Tibial artery (tissue), 4 donors: ENCODE measurements at regions not wholly inside any gene's neighbourhood (a gene's known extent, or its start where the extent isn't known, plus 50 kb on each side); places are given as distances from the start of the nearest gene placed in this dataset.
A peak's percentile ranks its signal among the peaks of the same experiment; 100 is the strongest.
"Not testable (repeated sequence)": the region's sequence is repeated elsewhere in the genome, so short reads cannot be mapped to it uniquely, and the experiment has no call there.

ENCODE experiments used
- DNase-seq, 2 donors: peaks; one replicate each; pipeline ENCODE4 v3.0.0-alpha.2; 2019
- H3K27ac ChIP-seq, 2 donors: fragments of 200-600 bp; sonication (generic) in 1 of 2; 1 replicate in 1 of 2; 2 replicates in 1 of 2; pipeline ENCODE4 v1.5.1; 2018 to 2019; ENCODE audit warnings: mild to moderate bottlenecking in 1 of 2
- H3K27me3 ChIP-seq, 2 donors: fragments of 200-600 bp; sonication (generic) in 1 of 2; one replicate each; pipeline versions ENCODE4 v1.5.1 to v1.6.0; 2016 to 2019
- H3K36me3 ChIP-seq, 3 donors: fragments of 200-600 bp; sonication (generic) in 2 of 3; one replicate each; pipeline ENCODE4 v1.5.1; 2016 to 2019; ENCODE audit warnings: mild to moderate bottlenecking in 2 of 3
- H3K4me1 ChIP-seq, 4 donors: fragments of 200-600 bp; sonication (generic) in 2 of 4; 1 replicate in 3 of 4; 2 replicates in 1 of 4; pipeline ENCODE4 v1.5.1; 2016 to 2019
- H3K4me3 ChIP-seq, 2 donors: fragments of 200-600 bp; sonication (generic) in 1 of 2; 1 replicate in 1 of 2; 2 replicates in 1 of 2; pipeline ENCODE4 v1.5.1; 2018 to 2019; ENCODE audit warnings: mild to moderate bottlenecking in 2 of 2
- H3K9me3 ChIP-seq, 3 donors: fragments of 200-600 bp; sonication (generic) in 1 of 3; one replicate each; pipeline ENCODE4 v1.5.1; 2016 to 2019
- CTCF ChIP-seq, 2 experiments: fragments of 200-600 bp in 1 of 2; fragments of 450-650 bp in 1 of 2; IDR thresholded peaks; one replicate each; pipeline ENCODE4 v1.5.1; 2017 to 2019; ENCODE audit warnings: antibody characterized with exemption in 2 of 2, mild to moderate bottlenecking in 1 of 2, moderate library complexity in 1 of 2
- intact Hi-C: fragments of 100-400 bp; cut with DNase I; formaldehyde crosslinking; loops from one replicate; pipeline ENCODE4 v1.15.0; 2023; ENCODE audit warnings: low total_unique reads

GRCh38 chr7:65264258-65264657 is 109.4 kb upstream of the ZNF92 start:
- Histone ChIP-seq H3K27me3 (peaks cover 0 to 5% of the 10 kb centered on the region in 2 donors), H3K36me3 (no peaks in the 10 kb centered on the region), H3K4me1 (peaks cover 0 to 5% (median 3%) of the 10 kb centered on the region in 4 donors), H3K4me3 (no peak overlapping the region), H3K27ac (no peak overlapping the region), H3K9me3 (no peaks in the 10 kb centered on the region)
- no peak for TF ChIP-seq CTCF (IDR thresholded peaks at IDR 0.05)
- intact Hi-C loops = no loop called here
- DNase-seq = no peak

- intact Hi-C loops, H3K36me3 ChIP-seq, H3K4me1 ChIP-seq, H3K27me3 ChIP-seq, H3K4me3 ChIP-seq, DNase-seq, H3K9me3 ChIP-seq, H3K27ac ChIP-seq: not testable (repeated sequence)
Measured at GRCh38 chr7:65260673-65261072, 113.0 kb upstream of the ZNF92 start.

- H3K36me3 ChIP-seq, DNase-seq, H3K9me3 ChIP-seq, H3K4me3 ChIP-seq, intact Hi-C loops, H3K27me3 ChIP-seq, H3K4me1 ChIP-seq, H3K27ac ChIP-seq: not testable (repeated sequence)
Measured at GRCh38 chr7:65259864-65260525, 113.7 kb upstream of the ZNF92 start.

GRCh38 chr7:65254061-65254460 is 119.6 kb upstream of the ZNF92 start:
- H3K27me3 ChIP-seq = no peaks in the 10 kb centered on the region
- H3K9me3 ChIP-seq = no peaks in the 10 kb centered on the region
- no peak overlapping the region for H3K4me3 ChIP-seq
- no peak for TF ChIP-seq CTCF (IDR thresholded peaks at IDR 0.05)
- DNase-seq = no peak
- H3K36me3 ChIP-seq = no peaks in the 10 kb centered on the region
- intact Hi-C loops = no loop called here
- H3K4me1 ChIP-seq = peaks cover 0 to 11% (median 8%) of the 10 kb centered on the region in 4 donors
- H3K27ac ChIP-seq = no peak overlapping the region

- Histone ChIP-seq H3K9me3 (no peaks in the 10 kb centered on the region), H3K4me3 (peak overlapping the region; percentile 55 to 68), H3K4me1 (peaks cover 0 to 11% (median 8%) of the 10 kb centered on the region in 4 donors), H3K27ac (no peak overlapping the region), H3K27me3 (no peaks in the 10 kb centered on the region), H3K36me3 (no peaks in the 10 kb centered on the region)
- intact Hi-C loops = no loop called here
- no peak for DNase-seq
- TF ChIP-seq CTCF (IDR thresholded peaks at IDR 0.05) = no peak
Measured at GRCh38 chr7:65251851-65252620, 121.6 kb upstream of the ZNF92 start.

- no peak overlapping the region for H3K27ac ChIP-seq
- no peaks in the 10 kb centered on the region for H3K9me3 ChIP-seq
- no peak for DNase-seq
- H3K27me3 ChIP-seq = no peaks in the 10 kb centered on the region
- H3K4me1 ChIP-seq = peaks cover 0 to 11% (median 8%) of the 10 kb centered on the region in 4 donors
- no peaks in the 10 kb centered on the region for H3K36me3 ChIP-seq
- no peak overlapping the region for H3K4me3 ChIP-seq
- intact Hi-C loops = no loop called here
- no peak for TF ChIP-seq CTCF (IDR thresholded peaks at IDR 0.05)
Measured at GRCh38 chr7:65250697-65251395, 122.8 kb upstream of the ZNF92 start.
